ENCODE measurements at regions not wholly inside any gene's neighbourhood (a gene's known extent, or its start where the extent isn't known, plus 50 kb on each side); places are given as distances from the start of the nearest gene placed in this dataset.
A peak's percentile ranks its signal among the peaks of the same experiment; 100 is the strongest.

DNA sequence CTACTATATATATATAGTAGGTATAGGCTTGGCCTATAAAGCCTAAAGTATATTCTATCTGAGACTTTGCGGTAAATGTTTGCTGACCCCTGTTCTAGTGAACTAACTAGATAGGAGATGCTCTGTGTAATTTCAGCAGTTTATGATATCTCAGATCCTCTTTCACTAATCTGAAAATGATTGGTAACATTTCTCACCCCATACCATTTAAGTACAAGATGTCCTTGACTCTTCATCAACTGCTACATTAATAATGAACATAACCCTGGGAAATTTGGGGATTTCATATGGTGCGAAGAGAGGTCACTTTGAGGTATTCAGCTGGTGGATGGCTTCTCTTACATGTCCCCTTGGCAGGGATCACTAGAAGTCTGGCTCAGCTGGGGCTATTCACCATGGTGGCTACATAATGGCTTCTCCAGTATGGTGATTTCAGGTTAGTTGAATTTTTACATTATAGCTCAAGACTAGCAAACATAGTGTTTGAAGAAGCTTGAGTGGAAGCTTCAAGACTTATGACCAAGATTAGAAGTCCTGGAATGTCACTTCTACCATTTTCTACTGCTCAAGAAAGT is 103.6 kb upstream of the MYCBP2 start:
- DNase-seq (ENCODE audit: low read depth) = no peak
- TF ChIP-seq, protein P1, sequence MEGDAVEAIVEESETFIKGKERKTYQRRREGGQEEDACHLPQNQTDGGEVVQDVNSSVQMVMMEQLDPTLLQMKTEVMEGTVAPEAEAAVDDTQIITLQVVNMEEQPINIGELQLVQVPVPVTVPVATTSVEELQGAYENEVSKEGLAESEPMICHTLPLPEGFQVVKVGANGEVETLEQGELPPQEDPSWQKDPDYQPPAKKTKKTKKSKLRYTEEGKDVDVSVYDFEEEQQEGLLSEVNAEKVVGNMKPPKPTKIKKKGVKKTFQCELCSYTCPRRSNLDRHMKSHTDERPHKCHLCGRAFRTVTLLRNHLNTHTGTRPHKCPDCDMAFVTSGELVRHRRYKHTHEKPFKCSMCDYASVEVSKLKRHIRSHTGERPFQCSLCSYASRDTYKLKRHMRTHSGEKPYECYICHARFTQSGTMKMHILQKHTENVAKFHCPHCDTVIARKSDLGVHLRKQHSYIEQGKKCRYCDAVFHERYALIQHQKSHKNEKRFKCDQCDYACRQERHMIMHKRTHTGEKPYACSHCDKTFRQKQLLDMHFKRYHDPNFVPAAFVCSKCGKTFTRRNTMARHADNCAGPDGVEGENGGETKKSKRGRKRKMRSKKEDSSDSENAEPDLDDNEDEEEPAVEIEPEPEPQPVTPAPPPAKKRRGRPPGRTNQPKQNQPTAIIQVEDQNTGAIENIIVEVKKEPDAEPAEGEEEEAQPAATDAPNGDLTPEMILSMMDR (IDR thresholded peaks at IDR 0.05; ENCODE audit: control insufficient read depth, insufficient read depth, low read depth, low read length, missing control alignments) = no peak
- H3K4me3 ChIP-seq (ENCODE audit: control insufficient read depth, low read depth, low read length) = no peak overlapping the region

DNA sequence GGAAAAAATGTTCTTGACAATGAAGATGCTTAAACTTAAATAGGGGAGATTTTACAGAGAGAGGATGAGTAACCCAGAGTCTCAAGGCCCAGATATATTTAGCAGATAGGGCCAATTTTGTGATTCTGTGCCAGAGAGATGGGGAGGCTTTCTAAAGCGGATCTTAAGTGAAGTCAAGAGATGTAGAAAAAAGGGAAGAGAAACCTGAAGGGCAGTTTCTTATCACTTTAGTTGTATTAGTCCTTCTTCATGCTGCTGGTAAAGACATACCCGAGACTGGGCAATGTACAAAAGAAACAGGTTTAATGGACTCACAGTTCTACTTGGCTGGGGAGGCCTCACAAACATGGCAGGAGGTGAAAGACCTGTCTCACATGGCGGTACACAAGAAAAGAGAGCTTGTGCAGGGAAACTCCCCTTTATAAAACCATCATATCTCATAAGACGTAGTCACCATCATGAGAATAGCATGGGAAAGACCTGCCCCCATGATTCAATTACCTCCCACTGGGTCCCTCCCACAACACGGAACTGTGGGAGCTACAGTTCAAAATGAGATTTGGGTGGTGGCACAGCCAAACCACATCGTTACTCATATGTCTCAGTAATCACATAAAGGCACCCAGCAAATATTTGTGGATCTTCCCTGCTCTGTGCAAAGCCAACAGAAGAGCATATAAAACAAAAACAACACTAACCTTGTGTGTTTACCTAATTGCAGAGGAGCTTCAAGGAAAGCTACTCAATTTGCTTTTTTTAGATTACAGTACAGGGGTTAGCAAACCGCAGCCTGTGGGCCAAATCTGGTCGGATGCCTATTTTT is 102.6 kb upstream of the MYCBP2 start:
- TF ChIP-seq, protein P1 (IDR thresholded peaks at IDR 0.05; ENCODE audit: control insufficient read depth, insufficient read depth, low read depth, low read length, missing control alignments) = no peak
- no peak overlapping the region for H3K4me3 ChIP-seq (ENCODE audit: control insufficient read depth, low read depth, low read length)
- DNase-seq (ENCODE audit: low read depth) = peak; percentile 23

DNA sequence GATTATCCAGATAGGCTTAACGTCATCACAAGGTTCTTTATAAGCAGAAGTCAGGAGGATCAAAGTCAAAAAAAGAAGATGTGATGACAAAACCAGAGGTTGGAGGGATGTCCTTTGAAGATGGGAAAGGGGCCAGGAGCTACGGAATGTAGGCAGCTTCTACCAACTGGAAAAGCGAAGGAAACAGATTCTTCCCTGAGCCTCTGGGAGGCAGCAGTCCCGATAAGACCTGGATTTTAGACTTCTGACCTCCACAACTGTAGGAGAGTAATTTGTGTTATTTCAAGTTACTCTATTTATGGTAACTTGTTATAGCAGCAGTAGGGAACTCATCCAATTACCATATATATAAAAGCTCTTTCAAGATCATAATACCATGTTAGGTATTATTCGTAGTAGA is 98.8 kb upstream of the MYCBP2 start:
- TF ChIP-seq, protein P1 (IDR thresholded peaks at IDR 0.05; ENCODE audit: control insufficient read depth, insufficient read depth, low read depth, low read length, missing control alignments) = no peak
- H3K4me3 ChIP-seq (ENCODE audit: control insufficient read depth, low read depth, low read length) = no peak overlapping the region
- no peak for DNase-seq (ENCODE audit: low read depth)

DNA sequence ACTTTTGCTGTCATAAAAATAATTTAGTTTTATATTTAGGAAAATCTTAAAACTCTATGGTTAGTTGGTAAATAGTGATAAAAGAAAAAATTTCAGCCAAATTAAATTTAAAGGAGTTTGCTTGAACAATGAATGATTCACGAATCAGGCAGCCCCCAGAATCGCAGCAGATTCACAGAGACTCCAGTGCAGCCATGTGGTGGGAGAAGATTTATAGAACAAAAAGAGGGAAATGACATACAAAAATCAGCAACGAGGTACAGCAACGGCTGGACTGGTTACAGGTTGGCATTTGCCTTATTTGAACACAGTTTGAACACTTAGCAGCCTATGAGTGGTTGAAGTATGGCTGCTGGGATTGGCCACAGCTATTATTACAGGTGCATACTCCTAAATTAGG is 96.4 kb upstream of the MYCBP2 start:
- no peak for DNase-seq (ENCODE audit: low read depth)
- TF ChIP-seq, protein P1 (IDR thresholded peaks at IDR 0.05; ENCODE audit: control insufficient read depth, insufficient read depth, low read depth, low read length, missing control alignments) = no peak
- no peak overlapping the region for H3K4me3 ChIP-seq (ENCODE audit: control insufficient read depth, low read depth, low read length)

DNA sequence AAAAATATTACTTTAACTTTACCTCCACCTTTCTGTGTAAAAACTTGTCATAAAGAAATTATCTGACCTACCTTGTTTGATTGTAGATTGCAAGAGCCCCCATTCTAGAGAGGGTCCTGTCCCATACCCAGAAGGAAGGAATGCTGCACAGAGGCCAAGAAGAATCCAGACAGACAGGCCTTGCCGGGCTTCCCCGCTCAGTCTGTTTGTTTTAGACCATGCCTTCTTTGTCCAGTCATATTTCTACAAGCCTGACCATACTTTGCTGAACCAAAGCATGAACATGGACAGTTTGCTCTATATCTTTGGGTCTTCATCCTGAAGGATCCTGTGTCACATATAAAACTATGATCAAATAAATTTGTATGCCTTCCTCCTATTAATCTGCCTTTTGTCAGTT is 95.8 kb upstream of the MYCBP2 start:
- no peak for DNase-seq (ENCODE audit: low read depth)
- TF ChIP-seq, protein P1 (IDR thresholded peaks at IDR 0.05; ENCODE audit: control insufficient read depth, insufficient read depth, low read depth, low read length, missing control alignments) = no peak
- no peak overlapping the region for H3K4me3 ChIP-seq (ENCODE audit: control insufficient read depth, low read depth, low read length)

DNA sequence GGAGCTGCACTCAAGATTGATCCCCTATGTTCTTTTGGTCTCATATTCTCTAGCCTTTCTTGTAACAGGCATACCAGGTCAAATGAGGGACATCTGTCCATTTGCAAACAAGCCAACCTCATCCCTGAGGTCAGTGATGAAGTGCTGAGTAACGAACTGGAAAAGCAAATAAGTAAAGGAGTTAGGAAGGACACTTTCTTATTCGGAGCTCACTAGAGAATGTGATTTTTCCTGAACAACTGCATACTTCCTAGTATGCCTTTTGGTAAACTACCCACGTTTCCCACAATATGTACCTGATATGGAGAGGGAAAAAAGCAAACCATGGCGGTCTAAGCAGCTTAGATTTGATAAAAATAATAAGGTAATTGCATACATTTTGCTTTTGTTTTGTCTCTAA is 91.0 kb upstream of the MYCBP2 start:
- no peak for DNase-seq (ENCODE audit: low read depth)
- no peak overlapping the region for H3K4me3 ChIP-seq (ENCODE audit: control insufficient read depth, low read depth, low read length)
- TF ChIP-seq, protein P1 (IDR thresholded peaks at IDR 0.05; ENCODE audit: control insufficient read depth, insufficient read depth, low read depth, low read length, missing control alignments) = no peak

Measured in AG09309 (cell line).